Body of pancreas (tissue), 4 donors: ENCODE measurements at regions not wholly inside any gene's neighbourhood (a gene's known extent, or its start where the extent isn't known, plus 50 kb on each side); places are given as distances from the start of the nearest gene placed in this dataset.

Experiments used
- ATAC-seq: fragments of 150-250 bp; one replicate; pipeline ENCODE4 v1.9.1; 2016
- DNase-seq, 4 donors: peaks; one replicate each; pipeline ENCODE4 v3.0.0-alpha.2; 2019
- H3K27ac ChIP-seq, 4 donors: fragments of 200-600 bp; sonication (generic); 1 replicate in 3 of 4; 2 replicates in 1 of 4; pipeline versions ENCODE4 v1.5.1 to v1.6.1; 2016 to 2019; ENCODE audit warnings: mild to moderate bottlenecking in 1 of 4, mixed read lengths in 1 of 4, moderate library complexity in 1 of 4
- H3K27me3 ChIP-seq, 2 donors: fragments of 200-600 bp; sonication (generic); one replicate each; pipeline ENCODE4 v1.6.0; 2016; ENCODE audit warnings: mild to moderate bottlenecking in 1 of 2
- H3K36me3 ChIP-seq, 2 donors: fragments of 200-600 bp; sonication (generic); replicated peaks in 1 of 2; 2 replicates each; pipeline ENCODE4 v1.5.1; 2016; ENCODE audit warnings: low read depth in 2 of 2; ENCODE audit not compliant: insufficient read depth in 1 of 2
- H3K4me1 ChIP-seq: fragments of 200-600 bp; sonication (generic); one replicate; pipeline ENCODE4 v1.6.0; 2016
- H3K4me3 ChIP-seq, 2 donors: fragments of 200-600 bp; sonication (generic); 1 replicate in 1 of 2; 2 replicates in 1 of 2; pipeline ENCODE4 v1.5.1; 2016 to 2019
- H3K9me3 ChIP-seq, 3 donors: fragments of 200-600 bp; sonication (generic); 1 replicate in 2 of 3; 2 replicates in 1 of 3; pipeline ENCODE4 v1.5.1; 2016
- CTCF ChIP-seq, 7 experiments: fragments of 450-650 bp in 4 of 7; fragments of 200-600 bp in 3 of 7; sonication (generic) in 3 of 7; IDR thresholded peaks; one replicate each; pipeline ENCODE4 v1.5.1; 2016 to 2019; ENCODE audit warnings: antibody characterized with exemption in 7 of 7
- POLR2A ChIP-seq, 3 donors: fragments of 450-650 bp; IDR thresholded peaks; one replicate each; pipeline ENCODE4 v1.6.1; 2016; ENCODE audit warnings: antibody characterized with exemption in 3 of 3, mild to moderate bottlenecking in 2 of 3
- WGBS, 2 donors: methylation state at CpG; one replicate each; pipeline ENCODE4 v1.1.5; 2017; 5-methylcytosine and 5-hydroxymethylcytosine counted together
- intact Hi-C: fragments of 100-400 bp; cut with DNase I; formaldehyde crosslinking; loops from one replicate; pipeline ENCODE4 v1.15.1; 2023

- Histone ChIP-seq H3K27ac (no peak overlapping the region), H3K4me3 (no peak overlapping the region), H3K9me3 (no peaks in the 10 kb centered on the region), H3K27me3 (no peaks in the 10 kb centered on the region), H3K4me1 (peaks cover 6% of the 10 kb centered on the region), H3K36me3 (no peaks in the 10 kb centered on the region)
- TF ChIP-seq CTCF (IDR thresholded peaks at IDR 0.05) (no peak), POLR2A (IDR thresholded peaks at IDR 0.05) (no peak)
- DNase-seq = no peak
- ATAC-seq = no peak
- 67 to 72% methylated on average over 2 of the region's 2 CpGs for WGBS, 2 donors
- intact Hi-C loops = no loop called here
Observed at GRCh38 chr13:74570834-74571233, 436.6 kb upstream of the KLF12 start.

GRCh38 chr13:74570046-74570445, 435.8 kb upstream of the KLF12 start:
- Histone ChIP-seq H3K4me3 (no peak overlapping the region), H3K27me3 (no peaks in the 10 kb centered on the region), H3K27ac (no peak overlapping the region), H3K36me3 (no peaks in the 10 kb centered on the region), H3K9me3 (no peaks in the 10 kb centered on the region), H3K4me1 (no peaks in the 10 kb centered on the region)
- 74 to 83% methylated on average over 1 of the region's 1 CpG for WGBS, 2 donors
- TF ChIP-seq POLR2A (IDR thresholded peaks at IDR 0.05) (no peak), CTCF (IDR thresholded peaks at IDR 0.05) (no peak)
- ATAC-seq (no peak), DNase-seq (no peak)
- intact Hi-C loops = no loop called here

- Histone ChIP-seq H3K9me3 (no peaks in the 10 kb centered on the region), H3K27ac (no peak overlapping the region), H3K27me3 (no peaks in the 10 kb centered on the region), H3K36me3 (no peaks in the 10 kb centered on the region), H3K4me3 (no peak overlapping the region), H3K4me1 (no peaks in the 10 kb centered on the region)
- DNase-seq (no peak), ATAC-seq (no peak)
- WGBS, 2 donors = 0% methylated on average over 1 of the region's 1 CpG
- TF ChIP-seq POLR2A (IDR thresholded peaks at IDR 0.05) = no peak
- TF ChIP-seq CTCF (IDR thresholded peaks at IDR 0.05) = no peak
- intact Hi-C loops = no loop called here
Observed at GRCh38 chr13:74569251-74569650, 435.0 kb upstream of the KLF12 start.

- 67 to 83% methylated on average over 3 of the region's 3 CpGs for WGBS, 2 donors
- no peak overlapping the region for H3K4me3 ChIP-seq
- no peaks in the 10 kb centered on the region for H3K4me1 ChIP-seq
- no peaks in the 10 kb centered on the region for H3K9me3 ChIP-seq
- no peak overlapping the region for H3K27ac ChIP-seq
- no peak for ATAC-seq
- no peaks in the 10 kb centered on the region for H3K27me3 ChIP-seq
- TF ChIP-seq POLR2A (IDR thresholded peaks at IDR 0.05) = no peak
- TF ChIP-seq CTCF (IDR thresholded peaks at IDR 0.05) = no peak
- H3K36me3 ChIP-seq = no peaks in the 10 kb centered on the region
- intact Hi-C loops = no loop called here
- DNase-seq = no peak
Observed at GRCh38 chr13:74567485-74567884, 433.3 kb upstream of the KLF12 start.

GRCh38 chr13:74562381-74562780, 428.2 kb upstream of the KLF12 start:
- intact Hi-C loops = no loop called here
- 59 to 68% methylated on average over 1 of the region's 1 CpG for WGBS, 2 donors
- Histone ChIP-seq H3K27me3 (no peaks in the 10 kb centered on the region), H3K36me3 (no peaks in the 10 kb centered on the region), H3K9me3 (no peaks in the 10 kb centered on the region), H3K4me1 (no peaks in the 10 kb centered on the region), H3K4me3 (no peak overlapping the region), H3K27ac (no peak overlapping the region)
- TF ChIP-seq CTCF (IDR thresholded peaks at IDR 0.05) (no peak), POLR2A (IDR thresholded peaks at IDR 0.05) (no peak)
- no peak for ATAC-seq
- DNase-seq = no peak
